LNCaP clone FGC (cell line): ENCODE measurements at regions not wholly inside any gene's neighbourhood (a gene's known extent, or its start where the extent isn't known, plus 50 kb on each side); places are given as distances from the start of the nearest gene placed in this dataset.

Experiments
- DNase-seq: peaks from one replicate; pipeline ENCODE4 v3.0.0-alpha.2; 2011; ENCODE audit warnings: low read depth
- H3K4me3 ChIP-seq: 2 replicates; pipeline ENCODE4 v1.5.1; 2011; ENCODE audit warnings: mild to moderate bottlenecking, low read depth, low read length, control low read depth
- TF ChIP-seq, protein P1 (sequence below): IDR thresholded peaks from 2 replicates; pipeline ENCODE4 v1.5.1; 2012; ENCODE audit warnings: mild to moderate bottlenecking; ENCODE audit not compliant: control insufficient read depth, insufficient read depth; ENCODE audit errors: extremely low read depth

DNA sequence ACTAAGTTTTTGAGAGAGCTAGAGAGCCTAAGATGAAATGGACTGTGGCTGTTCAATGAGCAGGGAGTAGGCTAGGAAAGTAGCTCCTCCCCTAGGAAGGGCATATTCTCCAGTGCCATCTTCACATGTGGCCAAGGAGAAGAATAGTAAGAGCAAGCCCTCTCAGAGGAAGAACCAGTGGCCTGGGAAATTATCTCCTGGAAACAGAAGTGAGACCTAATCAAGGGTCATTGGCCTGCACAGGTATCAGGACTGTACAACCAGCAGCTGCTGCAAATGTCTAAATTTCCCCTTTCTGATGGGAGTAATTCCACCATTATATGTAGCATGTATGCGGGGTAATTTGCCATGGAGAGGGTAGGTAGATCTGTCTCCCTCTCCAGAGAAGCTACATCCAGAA is 334.8 kb upstream of the RASGEF1B start:
- TF ChIP-seq, protein P1, sequence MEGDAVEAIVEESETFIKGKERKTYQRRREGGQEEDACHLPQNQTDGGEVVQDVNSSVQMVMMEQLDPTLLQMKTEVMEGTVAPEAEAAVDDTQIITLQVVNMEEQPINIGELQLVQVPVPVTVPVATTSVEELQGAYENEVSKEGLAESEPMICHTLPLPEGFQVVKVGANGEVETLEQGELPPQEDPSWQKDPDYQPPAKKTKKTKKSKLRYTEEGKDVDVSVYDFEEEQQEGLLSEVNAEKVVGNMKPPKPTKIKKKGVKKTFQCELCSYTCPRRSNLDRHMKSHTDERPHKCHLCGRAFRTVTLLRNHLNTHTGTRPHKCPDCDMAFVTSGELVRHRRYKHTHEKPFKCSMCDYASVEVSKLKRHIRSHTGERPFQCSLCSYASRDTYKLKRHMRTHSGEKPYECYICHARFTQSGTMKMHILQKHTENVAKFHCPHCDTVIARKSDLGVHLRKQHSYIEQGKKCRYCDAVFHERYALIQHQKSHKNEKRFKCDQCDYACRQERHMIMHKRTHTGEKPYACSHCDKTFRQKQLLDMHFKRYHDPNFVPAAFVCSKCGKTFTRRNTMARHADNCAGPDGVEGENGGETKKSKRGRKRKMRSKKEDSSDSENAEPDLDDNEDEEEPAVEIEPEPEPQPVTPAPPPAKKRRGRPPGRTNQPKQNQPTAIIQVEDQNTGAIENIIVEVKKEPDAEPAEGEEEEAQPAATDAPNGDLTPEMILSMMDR: no peak
- H3K4me3 ChIP-seq: no peak overlapping the region
- no peak for DNase-seq

DNA sequence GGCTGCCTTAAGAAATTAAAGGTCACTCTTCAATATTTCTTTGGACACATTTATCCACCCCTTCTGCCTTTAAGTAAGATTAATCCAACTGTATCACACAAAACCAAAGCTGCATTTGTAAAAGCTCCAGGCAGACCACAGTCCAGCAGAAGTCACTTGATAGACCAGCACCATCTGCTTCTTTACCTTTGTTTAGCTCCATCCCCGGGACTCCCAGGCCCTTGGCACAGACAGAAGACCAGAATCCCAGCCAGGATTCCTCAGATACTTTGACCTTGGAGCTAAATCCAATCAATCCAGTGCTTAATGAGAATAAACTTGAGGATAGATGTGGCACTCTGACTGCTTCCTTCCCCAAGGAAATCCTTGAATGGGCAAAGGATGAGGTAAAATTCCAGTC is 333.1 kb upstream of the RASGEF1B start:
- no peak for DNase-seq
- TF ChIP-seq, protein P1: no peak
- H3K4me3 ChIP-seq: no peak overlapping the region

- TF ChIP-seq, protein P1: no peak
- no peak overlapping the region for H3K4me3 ChIP-seq
- no peak for DNase-seq
Observed at GRCh38 chr4:81802285-81802846, 330.7 kb upstream of the RASGEF1B start.

DNA sequence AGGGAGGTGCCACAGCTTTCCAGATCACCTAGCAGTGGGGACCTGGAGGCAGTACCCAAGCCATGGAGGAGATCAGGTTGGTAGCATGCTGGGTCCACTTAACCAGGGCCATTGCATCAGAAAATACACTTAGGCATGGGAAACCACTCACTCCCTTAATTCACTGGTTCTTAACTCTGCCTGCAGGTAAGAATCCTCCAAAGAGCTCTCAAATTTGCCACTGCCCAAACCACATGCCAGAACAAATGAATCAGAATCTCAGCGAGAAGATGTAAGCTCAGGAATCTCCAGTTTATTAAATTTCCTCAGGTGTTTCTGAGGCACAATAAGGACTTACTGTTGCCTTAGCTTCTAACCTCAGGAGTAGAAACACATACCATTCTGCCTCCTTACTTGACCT is 327.7 kb upstream of the RASGEF1B start:
- H3K4me3 ChIP-seq: no peak overlapping the region
- TF ChIP-seq, protein P1: no peak
- DNase-seq: no peak

- no peak for DNase-seq
- TF ChIP-seq, protein P1: no peak
- H3K4me3 ChIP-seq: no peak overlapping the region
Observed at GRCh38 chr4:81796790-81797528, 325.3 kb upstream of the RASGEF1B start.

DNA sequence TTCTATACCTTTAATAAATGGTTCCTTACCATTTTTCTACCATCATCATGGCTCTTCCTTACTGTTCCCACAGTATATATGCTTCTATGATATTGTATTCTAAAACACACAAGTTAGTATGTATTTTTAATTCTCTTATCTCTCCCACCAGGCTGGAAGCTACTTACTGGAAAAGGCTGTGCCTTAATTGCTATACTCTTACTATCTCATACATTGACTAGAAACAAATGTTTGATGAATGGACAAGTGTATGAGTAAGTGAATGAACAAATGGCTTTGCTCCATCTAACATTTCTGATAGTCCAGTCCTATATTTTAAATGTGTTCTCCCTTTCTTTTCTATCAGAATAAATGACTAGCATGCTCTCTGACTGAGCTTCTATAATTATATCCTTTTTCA is 320.8 kb upstream of the RASGEF1B start:
- no peak overlapping the region for H3K4me3 ChIP-seq
- TF ChIP-seq, protein P1: no peak
- DNase-seq: no peak

- DNase-seq: no peak
- TF ChIP-seq, protein P1: no peak
Observed at GRCh38 chr4:81790477-81790876, 318.8 kb upstream of the RASGEF1B start.

More at GRCh38 chr4:81790477-81790876, 318.8 kb upstream of the RASGEF1B start:
- no peak overlapping the region for H3K4me3 ChIP-seq
